A673 (cell line): ENCODE measurements at regions not wholly inside any gene's neighbourhood (a gene's known extent, or its start where the extent isn't known, plus 50 kb on each side); places are given as distances from the start of the nearest gene placed in this dataset.

Experiments
- BruUV-seq: library from RNA; stranded (reverse); fragments of 400-500 nt; replicated peaks from 2 replicates; lab custom pipeline; 2021; lab: Mats Ljungman, UMichigan
- CTCF ChIA-PET: fragments of 300-600 bp; sonication (Branson Sonifier 250); formaldehyde crosslinking; loops from one replicate; lab custom pipeline; 2022; ENCODE audit warnings: antibody characterized with exemption; lab: Charles Lee
- POLR2A ChIA-PET: fragments of 300-600 bp; sonication (Branson Sonifier 250); formaldehyde crosslinking; loops from one replicate; lab custom pipeline; 2022; ENCODE audit warnings: antibody characterized with exemption; ENCODE audit not compliant: low non-redundant PET; lab: Charles Lee
- DNase-seq: peaks from one replicate; pipeline ENCODE4 v3.0.0-alpha.2; 2015; ENCODE audit warnings: low spot score
- H3K27ac ChIP-seq: fragments of 200-600 bp; sonication (generic); 2 replicates; pipeline ENCODE4 v1.5.1; 2016; ENCODE audit warnings: mixed run types, low read depth, mild to moderate bottlenecking, mixed read lengths, antibody characterized with exemption, low read length; ENCODE audit not compliant: poor library complexity, severe bottlenecking
- H3K27me3 ChIP-seq: fragments of 200-600 bp; sonication (generic); replicated peaks from 2 replicates; pipeline ENCODE4 v1.6.1; 2017; ENCODE audit warnings: mixed run types, low read depth, mild to moderate bottlenecking, mixed read lengths, antibody characterized with exemption, low read length; ENCODE audit not compliant: insufficient read depth, poor library complexity
- H3K36me3 ChIP-seq: fragments of 200-600 bp; sonication (generic); 2 replicates; pipeline ENCODE4 v1.6.1; 2016; ENCODE audit warnings: mixed run types, mild to moderate bottlenecking, mixed read lengths, antibody characterized with exemption, low read length; ENCODE audit not compliant: insufficient read depth, poor library complexity, severe bottlenecking
- H3K4me1 ChIP-seq: fragments of 200-600 bp; sonication (generic); 2 replicates; pipeline ENCODE4 v1.6.1; 2017; ENCODE audit warnings: mixed run types, mild to moderate bottlenecking, mixed read lengths, antibody characterized with exemption, low read length; ENCODE audit not compliant: insufficient read depth, poor library complexity, severe bottlenecking
- H3K4me3 ChIP-seq: fragments of 200-600 bp; sonication (generic); 2 replicates; pipeline ENCODE4 v1.5.1; 2016; ENCODE audit warnings: low read depth, mixed run types, mild to moderate bottlenecking, mixed read lengths, low read length; ENCODE audit not compliant: poor library complexity, severe bottlenecking
- H3K9me3 ChIP-seq: fragments of 200-600 bp; sonication (generic); 2 replicates; pipeline ENCODE4 v1.6.1; 2016; ENCODE audit warnings: mixed run types, low read depth, mild to moderate bottlenecking, mixed read lengths, antibody characterized with exemption, low read length; ENCODE audit not compliant: poor library complexity, severe bottlenecking
- CTCF ChIP-seq: fragments of 300-800, 200-600 bp; sonication (generic); conservative IDR thresholded peaks from 2 replicates; pipeline ENCODE4 v1.5.1; 2017; ENCODE audit warnings: low read depth, mild to moderate bottlenecking, antibody characterized with exemption, low read length, moderate library complexity, mixed read lengths
- EZH2 ChIP-seq: fragments of 200-600 bp; sonication (generic); IDR thresholded peaks from 2 replicates; pipeline ENCODE4 v1.6.1; 2017; ENCODE audit warnings: borderline replicate concordance, low read depth, mild to moderate bottlenecking, mixed read lengths, antibody characterized with exemption, low read length; ENCODE audit not compliant: poor library complexity, severe bottlenecking
- intact Hi-C: fragments of 100-400 bp; cut with micrococcal nuclease; formaldehyde crosslinking; loops from one replicate; pipeline ENCODE4 v1.10.0; 2022; ENCODE audit not compliant: unreplicated experiment

- Histone ChIP-seq H3K4me1 (no peaks in the 10 kb centered on the region), H3K36me3 (no peaks in the 10 kb centered on the region), H3K27me3 (no peaks in the 10 kb centered on the region), H3K9me3 (no peaks in the 10 kb centered on the region), H3K4me3 (no peak overlapping the region), H3K27ac (no peak overlapping the region)
- no peak for TF ChIP-seq CTCF
- BruUV-seq = no TSS peak
- DNase-seq = no peak
- intact Hi-C loops = no loop called here
- CTCF ChIA-PET = no interaction called here
- POLR2A ChIA-PET = no interaction called here
Observed at GRCh38 chr6:63395381-63395780, 75.6 kb upstream of the LGSN start.

- H3K9me3 ChIP-seq = no peaks in the 10 kb centered on the region
- DNase-seq = no peak
- no peak overlapping the region for H3K4me3 ChIP-seq
- no peak overlapping the region for H3K27ac ChIP-seq
- CTCF ChIA-PET = no interaction called here
- POLR2A ChIA-PET = no interaction called here
- no peak for TF ChIP-seq CTCF
- TF ChIP-seq EZH2 = no peak
- BruUV-seq = no TSS peak
- intact Hi-C loops = no loop called here
- H3K27me3 ChIP-seq = no peaks in the 10 kb centered on the region
- H3K4me1 ChIP-seq = no peaks in the 10 kb centered on the region
- H3K36me3 ChIP-seq = no peaks in the 10 kb centered on the region
Observed at GRCh38 chr6:63403725-63404124, 83.9 kb upstream of the LGSN start.

GRCh38 chr6:63410435-63411426 lies 90.9 kb upstream of the LGSN start:
- CTCF ChIA-PET = no interaction called here
- Histone ChIP-seq H3K27ac (no peak overlapping the region), H3K36me3 (no peaks in the 10 kb centered on the region), H3K4me3 (no peak overlapping the region), H3K9me3 (no peaks in the 10 kb centered on the region), H3K27me3 (no peaks in the 10 kb centered on the region), H3K4me1 (no peaks in the 10 kb centered on the region)
- no TSS peak for BruUV-seq
- intact Hi-C loops = no loop called here
- POLR2A ChIA-PET = no interaction called here
- TF ChIP-seq EZH2 (no peak), CTCF (no peak)
- no peak for DNase-seq
